ENCODE measurements at regions not wholly inside any gene's neighbourhood (a gene's known extent, or its start where the extent isn't known, plus 50 kb on each side); places are given as distances from the start of the nearest gene placed in this dataset.

DNA sequence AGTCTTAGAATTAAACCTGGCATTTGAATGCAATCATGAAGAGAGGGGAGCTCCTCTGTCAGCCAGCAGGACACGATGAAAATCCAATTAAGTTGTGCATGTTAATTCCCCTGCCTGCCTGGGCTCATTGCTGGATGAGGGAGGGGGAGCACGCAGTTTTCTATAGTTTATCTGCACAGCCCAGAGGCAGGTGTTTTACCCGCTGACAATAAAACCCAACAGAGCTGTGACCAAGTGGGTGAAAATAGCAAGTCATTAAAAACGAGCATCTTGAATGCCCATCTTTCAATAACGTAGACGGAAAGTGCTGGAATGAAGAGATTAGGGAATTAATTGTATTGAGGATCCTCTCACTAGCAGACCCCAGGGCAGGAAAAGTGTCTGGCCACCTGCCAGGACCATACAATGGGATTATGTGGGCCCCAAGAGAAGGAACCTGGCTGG is 100.1 kb upstream of the FAM20C start:
- no peak for TF ChIP-seq CTCF (IDR thresholded peaks at IDR 0.05; ENCODE audit: borderline replicate concordance, extremely low read depth, low read length, poor library complexity, severe bottlenecking)
- TF ChIP-seq EZH2 (IDR thresholded peaks at IDR 0.05; ENCODE audit: borderline replicate concordance, low read depth, low read length, severe bottlenecking) = no peak
